GM19372 (cell line): ENCODE measurements at regions not wholly inside any gene's neighbourhood (a gene's known extent, or its start where the extent isn't known, plus 50 kb on each side); places are given as distances from the start of the nearest gene placed in this dataset.

ENCODE experiments used
- ATAC-seq: cut with Tn5 transposase; IDR thresholded peaks from one replicate; pipeline ENCODE4 v1.9.1; 2021; ENCODE audit warnings: mild to moderate bottlenecking, low read depth, moderate library complexity; ENCODE audit not compliant: unreplicated experiment

DNA sequence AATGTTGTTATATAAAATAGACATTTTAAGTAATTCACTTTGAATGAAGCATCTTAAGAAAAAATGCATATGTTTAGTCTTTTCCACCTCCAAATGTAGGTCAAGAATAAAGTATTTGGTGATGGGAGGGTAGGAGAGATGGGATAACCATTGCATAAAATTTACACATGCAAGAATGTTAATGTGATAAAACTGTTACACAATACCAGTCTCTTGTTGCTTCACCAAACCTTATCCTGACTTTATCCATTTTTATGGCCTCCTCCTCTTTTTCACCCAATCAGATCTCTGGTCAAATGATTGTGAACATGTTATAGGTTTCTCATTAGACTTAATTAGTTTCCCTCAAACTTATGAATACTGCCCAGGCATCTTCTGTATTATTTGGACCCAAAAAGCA is 994.5 kb upstream of the FLRT2 start:
- no peak for ATAC-seq

DNA sequence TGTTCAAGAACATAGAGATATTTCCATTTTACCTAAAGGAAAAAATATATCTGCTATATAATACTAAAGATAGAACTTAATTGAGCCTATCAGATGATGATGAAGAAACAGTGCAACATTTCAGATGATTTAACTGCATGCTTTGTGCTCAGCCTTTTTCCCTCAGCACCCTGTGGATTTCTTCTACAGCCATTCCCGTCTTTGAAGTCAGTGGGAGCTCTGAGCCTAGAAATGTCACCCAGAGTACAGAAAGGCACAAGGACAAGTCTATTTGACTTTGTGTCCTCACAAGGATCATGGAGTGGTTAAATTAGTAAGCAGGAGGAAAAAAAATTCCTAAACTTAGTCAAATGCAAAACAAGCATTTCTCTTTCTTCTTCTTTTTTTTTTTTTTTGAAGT is 994.0 kb upstream of the FLRT2 start:
- no peak for ATAC-seq

DNA sequence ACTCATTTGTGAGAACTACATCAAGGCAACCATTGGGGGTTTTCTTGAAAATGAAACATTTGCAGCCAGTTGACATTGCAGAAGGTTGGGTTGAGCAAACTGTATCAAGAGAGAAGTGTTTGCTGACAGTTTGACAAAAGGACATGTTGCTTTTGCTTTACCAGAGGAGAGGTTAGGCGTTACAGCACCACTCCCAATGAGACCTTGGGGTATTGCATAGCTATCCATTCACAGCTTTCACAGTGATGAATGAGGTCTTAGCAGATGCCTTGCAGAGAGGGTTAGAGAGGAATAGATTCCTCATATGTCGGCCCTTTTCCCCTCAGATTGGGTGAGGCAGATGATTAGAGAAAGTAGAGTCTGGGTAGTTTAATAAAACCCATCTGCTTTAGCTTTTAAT is 988.9 kb upstream of the FLRT2 start:
- no peak for ATAC-seq

DNA sequence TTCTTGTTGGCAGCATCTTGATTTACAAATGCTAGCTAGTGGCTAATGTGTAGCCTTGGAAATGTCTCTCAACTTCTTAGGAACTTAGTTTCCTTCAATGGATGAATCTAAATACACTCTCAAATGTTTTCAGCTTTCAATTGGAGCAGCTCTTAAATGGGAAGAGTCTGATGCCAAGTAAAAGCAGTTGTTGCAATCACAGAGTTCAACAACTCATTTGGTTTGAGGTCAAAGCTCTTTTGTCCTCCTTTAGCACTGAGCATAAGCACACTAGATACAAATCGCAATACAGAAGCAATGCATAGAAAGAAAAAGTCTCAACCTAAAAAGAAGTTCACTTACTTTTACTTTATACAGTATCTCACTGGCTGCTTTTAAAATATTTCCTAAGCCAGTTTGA is 986.1 kb upstream of the FLRT2 start:
- no peak for ATAC-seq

DNA sequence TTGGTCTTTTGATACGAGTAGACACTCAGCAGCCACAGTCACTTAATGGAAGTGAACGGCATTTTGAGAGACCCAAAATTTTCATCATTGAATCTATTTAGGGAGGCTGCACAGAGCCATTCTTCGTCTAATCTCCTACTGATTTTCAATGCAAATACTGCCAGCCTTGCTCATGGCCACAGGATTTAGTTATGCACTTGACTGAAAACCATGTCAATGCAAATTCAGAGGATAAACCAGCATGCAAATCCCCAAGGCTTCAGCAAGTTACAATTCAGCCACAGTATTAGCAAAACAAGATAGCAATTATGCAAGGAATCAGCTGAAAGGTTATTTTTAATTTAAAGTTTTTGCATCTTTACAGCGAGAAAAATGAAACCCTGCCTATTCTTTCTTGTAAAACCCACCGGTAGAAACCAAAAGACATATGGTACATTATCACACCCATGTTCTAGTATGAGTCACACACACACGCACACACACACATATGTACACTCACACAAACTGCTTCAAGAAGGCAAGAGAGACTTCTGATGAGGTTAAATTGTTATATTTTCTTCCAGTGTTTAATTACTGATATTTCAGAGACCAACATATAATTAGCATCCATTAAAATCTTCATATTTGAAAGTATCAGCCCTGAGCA is 985.3 kb upstream of the FLRT2 start:
- no peak for ATAC-seq

DNA sequence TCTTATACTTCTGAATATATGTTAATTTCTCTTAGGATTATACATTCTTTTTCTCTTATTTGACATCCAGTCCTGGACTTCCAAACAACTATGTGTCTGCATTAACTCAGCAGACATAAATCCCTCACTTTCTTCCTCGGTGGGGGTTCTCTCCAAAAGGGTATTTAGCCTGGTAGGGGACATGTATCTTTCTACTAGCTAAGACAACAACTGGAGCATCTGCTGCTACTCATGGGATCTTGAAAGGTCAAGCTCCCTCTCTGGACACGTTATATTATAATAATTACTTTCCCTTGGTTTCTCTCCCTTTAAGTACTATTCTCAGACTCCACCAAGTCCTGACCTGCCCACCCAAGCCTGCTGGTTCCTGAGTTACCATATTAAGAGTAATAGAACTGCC is 983.7 kb upstream of the FLRT2 start:
- no peak for ATAC-seq

DNA sequence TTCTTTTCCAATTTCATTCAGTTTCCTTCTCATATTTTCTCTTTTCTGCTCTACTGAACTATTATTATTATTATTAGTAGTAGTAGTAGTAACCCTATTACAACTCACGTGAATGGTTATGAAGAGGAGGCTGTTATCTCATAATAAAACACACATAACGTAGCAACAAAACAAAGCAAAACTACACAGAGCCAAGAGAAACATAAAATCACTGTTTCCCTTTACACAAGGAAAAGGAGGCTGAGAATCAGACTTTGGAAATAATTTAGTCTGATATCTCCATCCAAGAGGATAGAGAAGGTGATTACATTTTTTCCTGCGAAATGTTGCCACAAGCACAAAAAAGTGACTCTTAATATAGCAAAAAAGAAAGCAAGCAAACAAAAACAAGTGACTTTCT is 975.8 kb upstream of the FLRT2 start:
- no peak for ATAC-seq

DNA sequence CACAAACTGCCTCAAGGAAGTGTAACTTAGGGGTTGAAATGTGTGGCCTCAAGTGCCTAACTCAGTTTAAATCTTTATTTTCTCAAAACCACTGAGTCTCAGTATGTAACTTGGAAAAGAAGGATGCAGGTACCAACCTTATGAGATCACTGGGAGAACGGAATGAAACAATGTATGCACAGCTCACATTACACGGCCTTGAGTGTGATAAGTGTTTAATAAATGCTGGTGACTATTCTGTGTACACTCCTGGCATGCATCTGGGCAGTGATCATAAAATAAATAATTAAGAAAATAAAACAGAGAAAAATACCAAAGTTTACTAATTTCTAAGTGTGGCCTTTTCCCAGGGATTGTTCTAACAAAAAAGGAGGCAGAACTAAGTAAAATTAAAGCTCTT is 974.5 kb upstream of the FLRT2 start:
- no peak for ATAC-seq

DNA sequence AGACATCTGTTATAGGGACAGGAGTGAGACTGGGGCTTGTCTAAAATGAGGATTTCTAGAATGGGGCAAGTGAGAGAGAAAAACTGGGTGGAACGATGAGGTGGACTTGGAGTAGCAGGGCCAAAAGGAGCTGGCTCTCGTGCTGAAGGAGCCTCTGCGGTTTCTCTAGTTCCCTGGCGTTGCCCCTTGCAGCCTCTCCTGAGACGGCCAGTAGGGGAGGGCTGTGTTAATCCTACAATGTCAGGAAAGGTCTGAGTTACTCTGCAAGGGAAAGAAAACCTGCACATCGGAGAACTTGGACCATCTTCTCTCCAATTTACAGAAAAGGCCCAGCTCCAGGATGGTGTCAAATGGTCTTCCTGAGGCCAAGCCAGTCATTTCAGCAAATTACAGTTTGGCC is 963.8 kb upstream of the FLRT2 start:
- no peak for ATAC-seq

DNA sequence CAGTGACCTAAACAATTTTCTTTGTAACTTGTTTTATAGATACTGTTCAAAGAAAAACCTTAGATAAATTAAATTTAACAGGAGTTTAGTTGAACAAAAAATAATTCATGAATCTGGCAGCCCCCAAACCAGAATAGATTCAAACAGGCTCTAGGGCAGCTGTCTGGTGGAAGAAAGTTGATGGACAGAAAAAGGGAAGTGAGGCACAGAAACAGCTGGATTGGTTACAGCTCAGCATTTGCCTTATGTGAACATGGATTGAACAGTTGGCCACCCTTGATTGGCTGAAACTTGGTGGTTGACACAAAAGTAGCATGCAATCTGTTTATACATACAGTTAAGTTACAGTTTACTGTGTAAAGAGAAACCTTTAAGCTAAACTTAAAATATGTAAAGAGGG is 954.3 kb upstream of the FLRT2 start:
- ATAC-seq, result no peak

DNA sequence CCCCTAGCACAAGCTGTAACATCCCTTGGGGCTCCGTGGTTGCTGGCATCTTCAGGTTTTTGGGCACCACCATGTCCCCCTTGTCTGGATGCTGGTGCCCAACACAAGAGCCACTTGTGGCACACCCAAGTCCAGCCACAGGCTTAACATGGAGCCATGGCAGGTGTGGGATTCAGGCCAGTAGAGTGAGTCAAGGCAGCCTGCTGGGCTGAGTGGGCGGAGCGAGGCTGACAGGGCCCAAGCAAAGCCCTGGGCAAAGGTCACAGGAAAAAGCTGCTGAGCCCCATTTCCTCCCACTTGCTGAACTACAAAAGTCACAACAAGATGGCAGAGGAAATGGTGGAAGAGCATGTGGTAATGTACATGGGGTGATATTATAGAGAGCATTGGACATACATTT is 950.7 kb upstream of the FLRT2 start:
- no peak for ATAC-seq

DNA sequence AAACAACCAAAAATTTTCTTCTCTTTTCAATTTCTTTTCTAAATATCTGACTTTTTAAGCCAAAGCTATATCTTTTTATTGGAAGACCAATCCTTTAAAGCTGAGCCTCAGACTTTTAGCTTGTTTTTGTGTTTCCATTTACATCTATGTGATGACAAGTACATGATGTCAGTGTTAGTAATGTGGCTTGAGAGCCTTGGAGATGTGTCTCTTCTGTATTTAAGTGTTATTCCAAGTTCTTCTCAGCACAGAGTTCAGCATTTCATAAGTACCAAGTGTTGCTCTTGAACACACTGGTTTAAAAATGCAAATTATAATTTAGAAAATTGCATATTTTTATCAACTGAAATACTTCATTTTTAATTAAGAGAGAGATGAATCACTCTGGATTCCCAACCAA is 948.9 kb upstream of the FLRT2 start:
- ATAC-seq, result no peak

DNA sequence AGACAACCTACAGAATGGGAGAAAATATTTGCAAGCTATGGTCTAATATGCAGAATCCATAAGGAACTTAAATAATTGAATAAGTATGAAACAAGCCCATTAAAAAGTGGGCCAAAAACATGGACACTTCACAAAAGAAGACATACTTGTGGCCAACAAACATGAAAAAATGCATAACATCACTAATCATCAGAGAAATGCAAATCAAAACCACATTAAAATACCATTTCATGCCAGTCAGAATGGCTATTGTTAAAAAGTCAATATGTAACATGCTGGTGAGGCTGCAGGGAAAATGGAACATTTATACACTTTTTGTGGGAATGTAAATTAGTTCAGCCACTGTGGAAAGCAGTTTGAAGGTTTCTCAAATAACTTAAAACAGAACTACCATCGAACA is 945.4 kb upstream of the FLRT2 start:
- ATAC-seq, result no peak

DNA sequence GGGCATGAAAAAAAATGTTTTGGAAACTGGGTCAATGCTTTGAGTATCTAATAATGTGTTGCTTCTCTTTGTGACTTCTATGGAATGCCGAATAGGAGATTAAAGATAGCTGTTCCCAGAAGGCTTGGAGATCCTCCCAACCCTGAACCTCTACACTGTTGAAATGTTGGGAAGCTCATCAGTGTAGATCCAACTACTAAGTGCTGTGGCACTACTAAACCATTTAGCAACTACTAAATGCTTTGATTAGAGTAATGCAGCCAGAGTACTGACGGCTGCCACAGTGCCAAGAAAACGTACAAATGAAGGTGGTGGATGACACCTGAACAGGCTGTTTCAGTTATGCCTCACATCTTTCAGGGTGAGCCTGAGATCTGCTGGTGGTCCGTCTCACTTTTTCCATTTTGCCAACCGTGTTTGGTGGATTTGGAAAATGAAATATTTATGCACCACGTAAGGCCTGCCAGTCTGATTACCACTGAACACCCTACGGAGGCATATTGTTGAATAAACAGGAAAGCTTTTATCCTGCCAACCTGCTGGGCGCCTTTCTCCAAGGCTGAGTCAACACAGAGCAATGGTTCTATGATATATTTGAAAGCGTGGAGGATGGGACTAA is 938.0 kb upstream of the FLRT2 start:
- no peak for ATAC-seq

DNA sequence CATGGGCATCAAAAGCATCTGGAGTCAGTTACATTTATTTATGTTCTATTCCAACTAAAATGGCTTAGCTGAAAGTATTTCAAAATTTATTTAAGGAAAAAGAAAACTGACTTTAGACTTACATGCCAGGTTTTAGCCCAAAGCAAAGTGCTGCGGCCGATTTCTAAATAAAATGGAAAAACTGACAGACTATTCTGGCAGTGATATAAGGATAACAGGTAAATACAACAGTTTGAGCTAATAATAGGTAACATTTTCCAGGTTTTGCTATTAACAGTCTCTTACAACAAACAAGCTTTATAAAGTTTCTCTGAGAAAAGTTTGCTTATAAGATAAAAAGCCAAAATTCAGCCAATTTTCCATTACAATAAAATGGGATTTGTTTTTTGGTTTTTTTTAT is 937.2 kb upstream of the FLRT2 start:
- ATAC-seq, result no peak

DNA sequence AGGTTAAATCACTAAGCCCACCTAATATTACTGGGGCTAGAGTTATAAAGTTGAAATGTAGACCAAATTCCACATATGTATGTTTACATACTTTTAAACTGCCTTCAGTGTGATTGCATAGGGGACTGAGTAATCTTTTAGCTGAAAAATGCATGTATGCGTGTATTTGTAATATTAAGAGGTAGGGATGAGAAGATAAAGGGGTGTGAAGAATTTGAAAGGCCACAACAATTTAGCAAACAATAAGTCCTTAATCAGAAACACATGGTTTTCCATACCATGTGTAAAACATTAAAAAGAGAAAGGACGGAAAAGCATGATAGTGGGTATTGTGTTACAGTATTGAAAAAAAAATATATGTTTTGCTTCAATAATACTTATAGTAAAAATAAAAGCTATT is 919.9 kb upstream of the FLRT2 start:
- no peak for ATAC-seq

DNA sequence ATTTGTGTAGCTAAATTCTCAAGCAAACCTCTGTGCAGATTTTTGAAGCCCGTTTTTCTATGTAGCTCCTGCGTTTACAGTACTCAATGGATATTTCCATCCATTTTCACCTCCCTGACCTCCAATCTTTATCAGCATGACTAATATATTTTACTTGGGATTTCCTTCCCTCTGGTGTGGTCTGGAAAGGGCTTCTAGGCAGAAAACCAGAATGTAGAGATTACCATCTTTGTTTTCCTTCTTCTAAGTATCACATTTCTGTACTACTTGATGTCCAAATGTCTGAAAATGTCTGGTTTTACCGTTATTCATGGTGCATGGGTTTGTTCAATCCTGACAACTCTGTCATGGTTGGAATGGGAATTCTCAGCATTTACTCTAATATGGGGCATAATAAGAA is 907.6 kb upstream of the FLRT2 start:
- ATAC-seq, result no peak

DNA sequence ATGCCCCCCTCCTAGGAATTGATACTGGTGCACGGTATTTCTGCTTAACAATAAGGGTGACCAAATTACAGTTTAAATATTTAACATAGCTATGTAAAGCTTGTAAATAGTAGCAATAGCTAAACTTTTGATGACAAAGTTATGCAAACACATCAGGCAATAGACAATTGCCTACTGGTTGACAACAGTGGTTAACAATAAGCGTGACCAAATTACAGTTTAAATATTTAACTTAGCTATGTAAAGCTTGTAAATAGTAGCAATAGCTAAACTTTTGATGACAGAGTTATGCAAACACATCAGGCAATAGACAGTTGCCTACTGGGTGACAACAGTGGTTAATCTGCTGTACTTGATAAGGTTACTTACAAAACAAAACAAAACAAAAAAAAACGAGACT is 886.5 kb upstream of the FLRT2 start:
- no peak for ATAC-seq

DNA sequence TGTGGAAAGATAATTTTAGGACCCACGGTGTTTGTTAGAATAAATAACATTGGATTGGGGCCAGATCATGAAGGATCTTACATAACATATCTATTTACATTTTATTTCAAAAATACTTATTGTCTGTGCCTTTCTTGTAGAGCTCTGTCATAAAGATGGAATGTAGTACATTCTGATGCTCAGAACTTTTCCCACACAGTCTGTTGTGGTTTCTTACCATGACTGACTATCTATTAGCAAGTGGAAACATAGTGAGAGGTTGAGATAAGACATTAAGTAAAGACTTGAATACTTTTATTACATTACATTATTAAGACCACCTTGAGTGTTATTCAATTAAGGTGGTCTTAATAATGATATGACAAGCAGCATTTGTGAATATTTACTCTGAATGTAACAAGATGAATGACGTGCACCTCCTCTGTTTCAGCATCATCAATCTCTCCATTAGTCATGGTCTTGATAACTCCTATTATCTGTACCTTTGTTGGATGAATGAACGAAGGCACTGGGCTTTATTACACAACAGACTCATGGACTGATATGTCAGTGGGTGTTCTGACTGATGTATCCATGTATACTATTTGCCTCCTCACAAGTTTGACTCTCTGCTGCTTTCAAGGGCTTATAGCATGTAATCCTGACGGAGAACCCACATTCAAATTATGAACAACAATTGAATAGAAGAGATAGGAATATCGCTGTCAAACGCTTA is 883.0 kb upstream of the FLRT2 start:
- ATAC-seq, result no peak

DNA sequence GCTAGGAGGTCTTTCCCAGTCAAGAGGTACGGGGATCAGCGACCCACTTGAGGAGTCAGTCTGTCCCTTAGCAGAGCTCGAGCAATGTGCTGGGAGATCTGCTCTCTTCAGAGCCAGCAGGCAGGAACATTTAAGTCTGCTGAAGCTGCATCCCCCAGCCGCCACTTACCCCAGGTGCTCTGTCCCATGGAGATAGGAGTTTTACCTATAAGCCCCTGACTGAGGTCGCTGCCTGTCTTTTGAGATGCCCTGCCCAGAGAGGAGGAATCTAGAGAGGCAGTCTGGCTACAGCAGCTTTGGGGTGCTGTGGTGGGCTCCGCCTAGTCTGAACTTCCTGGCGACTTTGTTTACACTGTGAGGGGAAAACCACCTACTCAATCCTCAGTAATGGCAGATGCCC is 874.9 kb upstream of the FLRT2 start:
- ATAC-seq, result no peak

DNA sequence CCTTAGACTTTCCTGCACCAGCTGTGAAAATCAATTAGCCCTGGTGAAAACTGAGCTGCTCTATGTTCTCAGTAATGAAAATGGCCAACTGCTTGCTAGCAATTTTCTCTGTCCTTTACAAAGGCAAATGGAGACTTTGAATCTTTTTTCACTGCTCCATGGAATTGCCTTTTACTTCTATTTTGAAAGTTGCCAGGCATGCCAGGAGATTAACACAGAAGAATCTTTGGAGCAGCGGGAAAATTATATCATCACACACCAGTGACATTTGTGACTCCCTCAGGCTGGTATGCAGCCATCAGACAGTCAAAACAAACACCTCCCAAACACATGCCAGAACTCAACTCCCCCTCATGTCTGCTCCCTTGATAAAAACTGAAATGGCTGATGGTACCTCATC is 872.0 kb upstream of the FLRT2 start:
- no peak for ATAC-seq

DNA sequence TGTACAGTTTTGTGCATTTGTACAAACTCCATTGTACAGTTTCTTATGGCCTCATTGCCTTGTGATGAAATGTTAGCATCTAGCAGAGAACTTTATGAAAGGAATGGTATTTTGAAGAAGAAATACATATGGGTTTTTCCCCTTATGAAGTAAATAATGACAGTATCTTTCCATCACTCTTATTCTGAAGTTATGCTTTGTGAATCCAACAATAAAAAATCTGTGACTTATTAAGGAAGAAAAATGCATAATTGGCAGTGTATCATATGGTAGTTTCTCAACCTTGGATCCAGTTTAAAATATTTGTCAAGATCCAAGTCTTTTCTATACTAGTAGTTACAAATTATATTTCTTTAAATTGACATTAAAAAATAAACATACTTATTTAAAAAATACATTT is 859.1 kb upstream of the FLRT2 start:
- ATAC-seq, result no peak
